Endothelial cell of umbilical vein (primary cell): ENCODE measurements at regions not wholly inside any gene's neighbourhood (a gene's known extent, or its start where the extent isn't known, plus 50 kb on each side); places are given as distances from the start of the nearest gene placed in this dataset.

ENCODE experiments used
- BruUV-seq: library from RNA; stranded (reverse); fragments of 400-500 nt; replicated peaks from 2 replicates; lab custom pipeline; 2021; lab: Mats Ljungman, UMichigan
- CTCF ChIA-PET: fragments of 300-600, 350-600 bp; sonication (Branson Sonifier 250); formaldehyde crosslinking; loops from one replicate; lab custom pipeline; 2021; ENCODE audit warnings: antibody characterized with exemption, inconsistent platforms; lab: Charles Lee
- POLR2A ChIA-PET: fragments of 300-600, 350-600 bp; sonication (Branson Sonifier 250); formaldehyde crosslinking; loops from one replicate; lab custom pipeline; 2021; ENCODE audit warnings: antibody characterized with exemption, inconsistent platforms; lab: Charles Lee
- DNase-seq: peaks from one replicate; pipeline ENCODE4 v3.0.0-alpha.2; 2011; ENCODE audit warnings: low read depth, low spot score
- FAIRE-seq: peaks from 2 replicates; lab custom pipeline; 2011; peaks lifted over from hg19 to GRCh38; lab: Jason Lieb, UNC
- H2AFZ ChIP-seq: 2 replicates; pipeline ENCODE4 v1.6.0; 2012; ENCODE audit warnings: low read depth, low read length, control low read depth, inconsistent platforms
- H3K27ac ChIP-seq: 2 replicates; pipeline ENCODE4 v1.5.1; 2011; ENCODE audit warnings: low read depth, mild to moderate bottlenecking, control low read depth, low read length, moderate library complexity; ENCODE audit not compliant: insufficient read depth
- H3K27me3 ChIP-seq, 2 experiments: 2 replicates each; pipeline versions ENCODE4 v1.6.0 to v1.6.1; 2011; ENCODE audit warnings: low read length in 2 of 2, mixed read lengths in 1 of 2; ENCODE audit not compliant: control insufficient read depth in 2 of 2, insufficient read depth in 2 of 2
- H3K36me3 ChIP-seq, 2 experiments: 2 replicates in 1 of 2; 3 replicates in 1 of 2; pipeline ENCODE4 v1.5.1; 2011; ENCODE audit warnings: low read length in 2 of 2, mild to moderate bottlenecking in 1 of 2, moderate library complexity in 1 of 2; ENCODE audit not compliant: control insufficient read depth in 2 of 2, insufficient read depth in 2 of 2; ENCODE audit errors: extremely low read depth in 1 of 2
- H3K4me1 ChIP-seq: 3 replicates; pipeline ENCODE4 v1.5.1; 2011; ENCODE audit warnings: mild to moderate bottlenecking, low read length; ENCODE audit not compliant: control insufficient read depth, insufficient read depth; ENCODE audit errors: extremely low read depth
- H3K4me2 ChIP-seq: 2 replicates; pipeline ENCODE4 v1.6.1; 2011; ENCODE audit warnings: low read length, control low read depth, mixed read lengths; ENCODE audit not compliant: insufficient read depth
- H3K4me3 ChIP-seq, 3 experiments: fragments of 200-600 bp in 1 of 3; sonication (generic), shearing (Covaris generic) in 1 of 3; replicated peaks in 1 of 3; 2 replicates each; pipeline ENCODE4 v1.5.1; 2011 to 2016; ENCODE audit warnings: control low read depth in 3 of 3, low read length in 3 of 3, mild to moderate bottlenecking in 2 of 3, inconsistent platforms in 1 of 3, low read depth in 1 of 3, moderate library complexity in 1 of 3; ENCODE audit not compliant: insufficient read depth in 1 of 3
- H3K79me2 ChIP-seq: 2 replicates; pipeline ENCODE4 v1.6.0; 2012; ENCODE audit warnings: low read length, inconsistent platforms; ENCODE audit not compliant: control insufficient read depth, insufficient read depth
- H3K9ac ChIP-seq: replicated peaks from 2 replicates; pipeline ENCODE3; 2011; ENCODE audit warnings: low read length, control low read depth; ENCODE audit not compliant: insufficient read depth; ENCODE audit errors: extremely low read depth
- H3K9me1 ChIP-seq: replicated peaks from 3 replicates; pipeline ENCODE4 v1.6.0; 2011; ENCODE audit warnings: mild to moderate bottlenecking, low read length; ENCODE audit not compliant: control insufficient read depth, insufficient read depth; ENCODE audit errors: extremely low read depth
- H3K9me3 ChIP-seq: replicated peaks from 2 replicates; pipeline ENCODE4 v1.5.1; 2012; ENCODE audit warnings: low read length, inconsistent platforms; ENCODE audit not compliant: control insufficient read depth, insufficient read depth
- H4K20me1 ChIP-seq: replicated peaks from 2 replicates; pipeline ENCODE3; 2011; ENCODE audit warnings: mild to moderate bottlenecking, low read length; ENCODE audit not compliant: control insufficient read depth, insufficient read depth; ENCODE audit errors: extremely low read depth
- EZH2 ChIP-seq: IDR thresholded peaks from 2 replicates; pipeline ENCODE4 v1.6.1; 2012; ENCODE audit warnings: borderline replicate concordance, low read depth, mild to moderate bottlenecking, moderate library complexity, low read length, inconsistent platforms; ENCODE audit not compliant: severe bottlenecking
- FOS ChIP-seq: IDR thresholded peaks from 2 replicates; pipeline ENCODE4 v1.6.1; 2011; ENCODE audit warnings: mild to moderate bottlenecking, low read length, moderate library complexity, borderline replicate concordance; ENCODE audit not compliant: insufficient read depth
- GATA2 ChIP-seq: IDR thresholded peaks from 2 replicates; pipeline ENCODE4 v1.7.0; 2011; ENCODE audit warnings: low read depth, mild to moderate bottlenecking, moderate library complexity, mixed read lengths, low read length; ENCODE audit not compliant: insufficient read length, insufficient read depth
- JUN ChIP-seq: IDR thresholded peaks from 2 replicates; pipeline ENCODE4 v1.6.1; 2011; ENCODE audit warnings: borderline replicate concordance, low read depth; ENCODE audit not compliant: insufficient read length, insufficient read depth
- MYC ChIP-seq: IDR thresholded peaks from one replicate; pipeline ENCODE4 v1.6.1; 2011; ENCODE audit warnings: mild to moderate bottlenecking, low read depth, low read length
- POLR2A ChIP-seq: IDR thresholded peaks from 2 replicates; pipeline ENCODE4 v1.6.1; 2012; ENCODE audit warnings: low read depth, mild to moderate bottlenecking, control low read depth, low read length
- POLR2AphosphoS5 ChIP-seq: IDR thresholded peaks from 2 replicates; pipeline ENCODE4 v1.6.1; 2012; ENCODE audit warnings: low read depth, mild to moderate bottlenecking, control low read depth, low read length, moderate library complexity; ENCODE audit not compliant: insufficient read depth
- dilution Hi-C: fragments of 300-500 bp; cut with MboI; formaldehyde crosslinking; loops from one replicate; pipeline ENCODE4 v1.15.0; 2019; ENCODE audit warnings: low sequenced_read_pairs; ENCODE audit not compliant: extremely low pct_ligation_motif_present
- intact Hi-C: fragments of 100-400 bp; cut with micrococcal nuclease; formaldehyde crosslinking; loops from one replicate; pipeline ENCODE4 v1.10.0; 2022
- TF ChIP-seq, protein P1 (sequence below), 2 donors: IDR thresholded peaks; 1 replicate in 1 of 2; 2 replicates in 1 of 2; pipeline ENCODE4 v1.5.1; 2011; ENCODE audit warnings: low read length in 2 of 2, mild to moderate bottlenecking in 2 of 2, moderate library complexity in 2 of 2, control low read depth in 1 of 2, inconsistent platforms in 1 of 2, low read depth in 1 of 2; ENCODE audit not compliant: insufficient read depth in 1 of 2; ENCODE audit errors: extremely low read depth in 1 of 2
- TF ChIP-seq, protein P2 (sequence below): IDR thresholded peaks from 2 replicates; pipeline ENCODE4 v1.6.1; 2011; ENCODE audit not compliant: insufficient read depth, insufficient read length

DNA sequence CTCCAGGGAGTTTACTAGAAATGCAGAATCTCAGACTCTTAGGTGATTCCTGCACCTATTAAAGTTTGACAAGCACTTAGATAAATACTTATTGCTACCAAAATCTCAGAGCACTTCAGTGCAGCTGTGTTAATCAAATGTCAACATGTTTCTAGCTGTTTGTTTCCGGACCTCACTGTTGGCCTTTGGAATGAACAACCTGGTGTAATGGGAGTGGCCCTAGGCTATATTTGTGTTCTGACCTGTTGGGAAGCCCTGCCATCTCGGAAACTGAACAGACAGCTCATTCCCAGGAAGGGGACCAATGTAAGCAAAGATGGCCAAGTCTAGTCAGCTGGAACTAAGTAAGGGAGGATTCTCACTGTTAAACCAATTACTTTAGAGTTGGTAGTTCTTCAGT is 145.0 kb upstream of the SLC28A3 start:
- Histone ChIP-seq H3K27ac (no peak overlapping the region), H3K9ac (no peak overlapping the region), H2AFZ (no peak overlapping the region), H3K9me3 (peaks cover 2% of the 10 kb centered on the region), H3K4me1 (no peaks in the 10 kb centered on the region), H3K79me2 (no peaks in the 10 kb centered on the region), H3K9me1 (no peaks in the 10 kb centered on the region), H3K4me3 (no peak overlapping the region), H3K36me3 (no peaks in the 10 kb centered on the region), H3K4me2 (no peak overlapping the region), H4K20me1 (no peaks in the 10 kb centered on the region), H3K27me3 (no peaks in the 10 kb centered on the region)
- no TSS peak for BruUV-seq
- dilution Hi-C loops (no loop called here), intact Hi-C loops (no loop called here)
- TF ChIP-seq EZH2: no peak
- no peak for TF ChIP-seq MYC
- TF ChIP-seq FOS: no peak
- ChIA-PET POLR2A (no interaction called here), CTCF (no interaction called here)
- DNase-seq: no peak
- FAIRE-seq: no peak

DNA sequence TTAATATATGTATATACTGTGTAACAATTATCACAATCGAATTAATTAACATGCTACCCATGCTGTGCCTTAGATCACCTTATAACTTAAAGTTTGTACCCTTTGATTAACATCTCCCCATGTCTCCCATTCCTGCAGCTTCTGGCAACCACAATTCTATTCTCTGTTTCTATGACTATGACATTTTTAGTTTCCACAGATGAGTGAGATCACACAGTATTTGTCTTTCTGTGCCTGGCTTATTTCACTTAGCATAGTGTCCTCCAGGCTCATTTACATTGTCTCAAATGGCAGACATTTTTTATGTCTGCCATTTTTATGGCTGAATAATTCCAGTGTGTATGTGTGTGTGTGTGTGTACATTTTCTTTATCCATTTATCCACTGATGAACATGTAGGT is 146.1 kb upstream of the SLC28A3 start:
- H3K4me3 ChIP-seq: no peak overlapping the region
- no peaks in the 10 kb centered on the region for H3K36me3 ChIP-seq
- CTCF ChIA-PET: no interaction called here
- H3K79me2 ChIP-seq: no peaks in the 10 kb centered on the region
- no peaks in the 10 kb centered on the region for H3K4me1 ChIP-seq
- no peak overlapping the region for H3K9ac ChIP-seq
- FAIRE-seq (no peak), DNase-seq (no peak)
- no peak overlapping the region for H3K27ac ChIP-seq
- H3K27me3 ChIP-seq: no peaks in the 10 kb centered on the region
- peaks cover 2% of the 10 kb centered on the region for H3K9me3 ChIP-seq
- no peaks in the 10 kb centered on the region for H3K9me1 ChIP-seq
- H3K4me2 ChIP-seq: no peak overlapping the region
- H4K20me1 ChIP-seq: no peaks in the 10 kb centered on the region
- intact Hi-C loops (no loop called here), dilution Hi-C loops (no loop called here)
- TF ChIP-seq, protein P1, sequence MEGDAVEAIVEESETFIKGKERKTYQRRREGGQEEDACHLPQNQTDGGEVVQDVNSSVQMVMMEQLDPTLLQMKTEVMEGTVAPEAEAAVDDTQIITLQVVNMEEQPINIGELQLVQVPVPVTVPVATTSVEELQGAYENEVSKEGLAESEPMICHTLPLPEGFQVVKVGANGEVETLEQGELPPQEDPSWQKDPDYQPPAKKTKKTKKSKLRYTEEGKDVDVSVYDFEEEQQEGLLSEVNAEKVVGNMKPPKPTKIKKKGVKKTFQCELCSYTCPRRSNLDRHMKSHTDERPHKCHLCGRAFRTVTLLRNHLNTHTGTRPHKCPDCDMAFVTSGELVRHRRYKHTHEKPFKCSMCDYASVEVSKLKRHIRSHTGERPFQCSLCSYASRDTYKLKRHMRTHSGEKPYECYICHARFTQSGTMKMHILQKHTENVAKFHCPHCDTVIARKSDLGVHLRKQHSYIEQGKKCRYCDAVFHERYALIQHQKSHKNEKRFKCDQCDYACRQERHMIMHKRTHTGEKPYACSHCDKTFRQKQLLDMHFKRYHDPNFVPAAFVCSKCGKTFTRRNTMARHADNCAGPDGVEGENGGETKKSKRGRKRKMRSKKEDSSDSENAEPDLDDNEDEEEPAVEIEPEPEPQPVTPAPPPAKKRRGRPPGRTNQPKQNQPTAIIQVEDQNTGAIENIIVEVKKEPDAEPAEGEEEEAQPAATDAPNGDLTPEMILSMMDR (IDR thresholded peaks at IDR 0.05; ENCODE audit: extremely low read depth in 1 of 2, insufficient read depth in 1 of 2, low read depth in 1 of 2, low read length in 2 of 2): no peak
- no peak for TF ChIP-seq POLR2AphosphoS5
- TF ChIP-seq, protein P2, sequence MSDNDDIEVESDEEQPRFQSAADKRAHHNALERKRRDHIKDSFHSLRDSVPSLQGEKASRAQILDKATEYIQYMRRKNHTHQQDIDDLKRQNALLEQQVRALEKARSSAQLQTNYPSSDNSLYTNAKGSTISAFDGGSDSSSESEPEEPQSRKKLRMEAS: no peak
- no peak for TF ChIP-seq MYC
- TF ChIP-seq FOS: no peak
- TF ChIP-seq POLR2A: no peak
- no peak for TF ChIP-seq JUN
- TF ChIP-seq GATA2: no peak
- TF ChIP-seq EZH2: no peak
- no peak overlapping the region for H2AFZ ChIP-seq
- POLR2A ChIA-PET: no interaction called here
- no TSS peak for BruUV-seq
